IPS-20b (cell line): ENCODE measurements at regions not wholly inside any gene's neighbourhood (a gene's known extent, or its start where the extent isn't known, plus 50 kb on each side); places are given as distances from the start of the nearest gene placed in this dataset.
"Not testable (repeated sequence)": the region's sequence is repeated elsewhere in the genome, so short reads cannot be mapped to it uniquely, and the experiment has no call there.

Source experiments
- H3K27ac ChIP-seq: one replicate; pipeline ENCODE4 v1.5.1; 2013; ENCODE audit warnings: low read length
- H3K27me3 ChIP-seq: 2 replicates; pipeline ENCODE4 v1.6.1; 2013; ENCODE audit warnings: mild to moderate bottlenecking, low read length, inconsistent platforms; ENCODE audit not compliant: insufficient read depth
- H3K36me3 ChIP-seq: 2 replicates; pipeline ENCODE4 v1.6.1; 2013; ENCODE audit warnings: low read depth, mild to moderate bottlenecking, inconsistent platforms, low read length, moderate library complexity; ENCODE audit not compliant: insufficient read depth
- H3K4me1 ChIP-seq: 2 replicates; pipeline ENCODE4 v1.6.1; 2013; ENCODE audit warnings: mild to moderate bottlenecking, control low read depth, inconsistent platforms, low read length, moderate library complexity; ENCODE audit not compliant: insufficient read depth
- H3K4me3 ChIP-seq: 2 replicates; pipeline ENCODE4 v1.5.1; 2013; ENCODE audit warnings: mild to moderate bottlenecking, low read length, inconsistent platforms
- H3K9ac ChIP-seq: 2 replicates; pipeline ENCODE4 v1.6.1; 2013; ENCODE audit warnings: low read depth, mild to moderate bottlenecking, inconsistent platforms, low read length, moderate library complexity
- H3K9me3 ChIP-seq: 2 replicates; pipeline ENCODE4 v1.6.1; 2013; ENCODE audit warnings: mild to moderate bottlenecking, low read depth, low read length, inconsistent platforms; ENCODE audit not compliant: insufficient read depth

GRCh38 chr11:13137844-13138301 lies 128.8 kb downstream of the RASSF10 start:
- H3K4me1 ChIP-seq, result peaks cover 8% of the 10 kb centered on the region; the same call in 1 of the 2 replicates
- H3K27me3 ChIP-seq, result no peaks in the 10 kb centered on the region
- no peak overlapping the region for H3K27ac ChIP-seq
- no peaks in the 10 kb centered on the region for H3K36me3 ChIP-seq
- H3K9me3 ChIP-seq, result no peaks in the 10 kb centered on the region
- no peak overlapping the region for H3K9ac ChIP-seq
- H3K4me3 ChIP-seq, result no peak overlapping the region

- not testable (repeated sequence) for H3K27me3 ChIP-seq, H3K9ac ChIP-seq, H3K4me3 ChIP-seq, H3K4me1 ChIP-seq, H3K9me3 ChIP-seq, H3K27ac ChIP-seq, H3K36me3 ChIP-seq
These were observed 130.0 kb downstream of the RASSF10 start for GRCh38 chr11:13139085-13139484.

DNA sequence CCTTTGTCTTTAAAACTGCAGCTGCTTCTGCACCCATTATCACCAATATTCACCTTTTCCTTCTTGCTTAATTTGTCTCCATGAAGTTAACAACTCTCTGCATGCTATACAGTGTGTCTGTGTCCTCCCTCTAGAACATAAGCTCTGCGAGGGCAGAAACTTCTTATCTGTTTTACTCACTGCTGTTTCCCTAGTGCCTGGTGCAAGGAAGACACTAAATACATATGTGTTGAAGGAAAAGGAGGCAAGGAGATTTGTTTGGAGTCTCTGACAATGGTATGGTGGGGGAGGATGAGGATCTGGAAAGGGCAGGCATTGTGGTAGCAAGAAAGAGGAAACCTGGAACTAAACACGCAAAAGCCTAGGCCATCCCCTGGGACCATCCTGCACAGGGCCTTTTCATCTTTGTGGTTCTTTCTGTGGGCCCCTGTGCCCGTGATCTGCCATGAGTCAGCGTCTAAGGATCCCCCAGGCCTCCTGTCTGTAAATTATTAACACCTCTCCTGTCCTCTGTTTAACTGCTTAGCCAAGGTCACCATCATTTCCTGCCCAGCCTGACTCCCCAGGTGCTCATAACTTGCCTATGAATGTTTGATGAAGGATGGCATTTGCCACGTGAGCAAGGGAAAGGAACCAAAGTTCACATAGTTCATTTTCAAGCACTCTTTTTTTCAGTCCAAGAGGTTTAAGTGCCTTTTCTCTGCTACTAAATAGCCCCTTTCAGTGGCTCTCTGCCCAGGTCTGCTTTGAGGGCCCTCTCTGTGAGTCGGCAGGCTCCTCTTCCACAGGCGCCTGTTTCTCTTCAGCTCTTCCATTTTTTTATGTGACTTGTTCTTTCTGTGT lies 131.1 kb downstream of the RASSF10 start:
- H3K9ac ChIP-seq, result no peak overlapping the region
- H3K27ac ChIP-seq, result no peak overlapping the region
- no peaks in the 10 kb centered on the region for H3K36me3 ChIP-seq
- H3K27me3 ChIP-seq, result no peaks in the 10 kb centered on the region
- H3K4me1 ChIP-seq, result peaks cover 8% of the 10 kb centered on the region; the same call in 1 of the 2 replicates
- no peak overlapping the region for H3K4me3 ChIP-seq
- H3K9me3 ChIP-seq, result no peaks in the 10 kb centered on the region

DNA sequence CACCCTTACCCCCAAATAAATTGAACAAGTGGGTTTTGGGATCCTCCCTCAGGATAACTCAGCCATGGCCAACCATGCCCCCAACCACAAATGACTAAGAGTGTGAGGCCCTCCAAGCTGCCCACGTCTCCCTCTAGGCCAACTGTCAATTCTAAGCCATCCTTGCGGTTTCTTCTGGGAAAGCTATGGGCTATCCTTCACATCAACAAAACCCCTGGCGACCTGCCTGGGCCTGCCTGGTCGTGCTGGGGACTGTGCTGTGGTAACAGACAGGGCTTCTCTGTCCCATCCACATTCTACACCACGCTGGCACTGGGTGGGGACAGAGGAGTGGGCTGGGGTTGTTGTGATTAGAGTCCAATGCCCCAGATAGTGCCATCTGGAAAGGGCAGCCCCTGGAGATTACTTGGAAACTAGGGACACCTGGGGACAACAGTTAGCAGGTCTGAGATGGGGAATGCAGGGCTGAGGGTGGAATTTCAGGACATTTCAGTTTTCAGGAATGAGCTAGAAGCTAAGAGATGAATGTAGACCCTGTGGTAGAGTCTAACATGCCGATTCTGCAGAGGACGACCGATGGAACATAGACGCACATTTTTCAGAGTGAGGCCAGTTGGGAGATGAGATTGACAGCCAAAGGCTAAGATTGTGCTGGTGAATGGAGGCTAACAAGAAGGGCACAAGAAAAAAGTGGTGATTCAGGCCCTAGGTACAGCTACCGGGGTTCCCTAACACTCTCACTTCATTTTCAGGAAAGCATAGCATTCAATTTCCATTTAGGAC lies 131.9 kb downstream of the RASSF10 start:
- Histone ChIP-seq H3K27me3 (no peaks in the 10 kb centered on the region), H3K9me3 (no peaks in the 10 kb centered on the region), H3K4me3 (no peak overlapping the region), H3K27ac (no peak overlapping the region), H3K4me1 (peaks cover under 1% of the 10 kb centered on the region; the same call in 1 of the 2 replicates), H3K36me3 (no peaks in the 10 kb centered on the region), H3K9ac (no peak overlapping the region)

DNA sequence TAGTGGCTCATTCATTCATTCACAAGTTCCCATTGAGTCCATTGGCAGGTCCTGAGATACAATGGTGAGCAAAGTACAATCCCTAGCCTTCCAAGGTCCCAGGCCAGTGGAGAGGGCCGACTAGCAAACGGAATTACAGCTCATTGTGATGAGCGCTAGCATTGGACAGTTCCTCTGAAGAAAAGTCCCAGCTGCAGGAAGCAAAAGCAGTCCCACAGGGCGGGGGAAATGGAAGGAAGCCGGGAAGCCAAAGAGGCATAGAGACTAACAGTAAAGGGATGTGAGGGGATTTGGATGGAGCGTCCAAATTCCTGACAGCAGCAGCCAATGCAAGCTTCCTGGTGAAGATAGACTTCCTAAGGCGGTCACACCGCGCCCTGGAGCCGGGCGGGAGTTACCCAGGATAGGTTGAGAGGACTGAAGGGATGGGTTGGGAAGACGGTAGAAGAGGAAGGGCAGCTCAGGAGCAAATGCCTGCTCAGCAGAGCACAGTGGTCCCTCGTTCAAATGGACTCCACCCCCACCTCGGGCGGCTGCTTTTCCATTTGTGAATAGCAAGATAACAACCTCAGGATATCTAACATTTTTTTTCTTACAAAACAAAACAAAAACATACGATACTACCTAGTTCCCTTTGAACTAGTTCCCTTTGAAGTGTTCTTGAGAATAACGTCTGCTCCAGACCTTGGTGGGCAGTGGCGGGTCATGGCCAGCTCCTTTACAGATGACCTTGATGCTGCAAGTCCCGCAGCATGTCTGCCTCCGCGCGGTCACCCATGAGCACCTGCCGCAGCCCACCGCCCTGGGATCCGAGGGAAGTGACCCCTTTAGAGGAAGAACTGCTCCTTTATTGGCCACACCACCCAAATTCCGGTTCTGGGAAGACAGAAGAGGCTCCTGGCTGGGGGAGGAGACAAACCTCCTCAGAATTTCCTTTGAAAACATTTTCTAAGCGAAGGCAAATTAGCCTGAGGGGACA lies 132.9 kb downstream of the RASSF10 start:
- Histone ChIP-seq H3K4me1 (no peaks in the 10 kb centered on the region), H3K9me3 (no peaks in the 10 kb centered on the region), H3K27ac (no peak overlapping the region), H3K9ac (no peak overlapping the region), H3K36me3 (no peaks in the 10 kb centered on the region), H3K4me3 (no peak overlapping the region), H3K27me3 (no peaks in the 10 kb centered on the region)

DNA sequence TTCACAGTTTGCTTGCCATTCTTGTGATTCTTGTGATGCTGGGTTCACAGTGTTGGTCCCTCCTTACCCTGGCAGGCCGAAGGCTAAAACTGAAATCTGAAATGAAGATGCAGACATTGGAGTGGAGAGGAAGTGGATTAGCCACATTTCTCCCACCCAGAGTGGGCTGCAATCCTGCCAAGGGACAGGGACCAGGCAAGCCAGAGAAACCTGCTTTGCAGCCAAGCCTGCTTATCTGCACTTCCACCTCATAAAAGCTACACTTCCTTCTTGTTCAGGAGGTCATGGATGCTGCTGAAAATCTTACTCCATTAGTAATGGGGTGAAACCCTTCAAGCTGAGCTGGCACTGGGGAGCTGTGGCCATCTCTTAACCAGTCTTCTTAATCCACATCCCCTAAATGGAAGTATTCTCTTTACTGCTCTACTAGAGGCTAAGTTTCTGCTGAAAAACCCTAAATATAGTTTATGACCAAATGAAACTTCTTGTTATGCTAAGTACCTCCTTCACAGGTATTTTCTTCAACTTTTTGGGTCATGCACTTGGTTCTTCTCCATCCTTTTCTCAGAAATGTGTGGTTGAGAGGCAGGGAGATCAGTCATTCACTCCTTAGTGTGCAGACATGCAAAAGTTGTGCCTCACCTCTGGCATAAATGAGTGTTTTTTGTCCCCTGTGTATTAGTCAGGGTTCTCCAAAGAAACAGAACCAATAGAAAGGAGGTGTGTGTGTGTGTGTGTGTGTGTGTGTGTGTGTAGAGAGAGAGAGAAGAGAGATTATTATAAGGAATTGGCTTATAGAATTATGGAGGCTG lies 133.9 kb upstream of the BMAL1 start:
- H3K9ac ChIP-seq, result no peak overlapping the region
- H3K4me3 ChIP-seq, result no peak overlapping the region
- H3K9me3 ChIP-seq, result no peaks in the 10 kb centered on the region
- no peaks in the 10 kb centered on the region for H3K27me3 ChIP-seq
- H3K27ac ChIP-seq, result no peak overlapping the region
- no peaks in the 10 kb centered on the region for H3K36me3 ChIP-seq
- H3K4me1 ChIP-seq, result no peaks in the 10 kb centered on the region

- H3K4me3 ChIP-seq, result no peak overlapping the region
- no peaks in the 10 kb centered on the region for H3K9me3 ChIP-seq
- no peak overlapping the region for H3K27ac ChIP-seq
- H3K4me1 ChIP-seq, result no peaks in the 10 kb centered on the region
- no peak overlapping the region for H3K9ac ChIP-seq
- H3K36me3 ChIP-seq, result no peaks in the 10 kb centered on the region
- H3K27me3 ChIP-seq, result no peaks in the 10 kb centered on the region
These were observed 132.1 kb upstream of the BMAL1 start for GRCh38 chr11:13145461-13145860.

- Histone ChIP-seq H3K4me1 (no peaks in the 10 kb centered on the region), H3K36me3 (no peaks in the 10 kb centered on the region), H3K9me3 (peaks cover under 1% of the 10 kb centered on the region; the same call in 1 of the 2 replicates), H3K9ac (no peak overlapping the region), H3K27me3 (no peaks in the 10 kb centered on the region), H3K27ac (no peak overlapping the region), H3K4me3 (no peak overlapping the region)
These were observed 127.6 kb upstream of the BMAL1 start for GRCh38 chr11:13149991-13150390.

DNA sequence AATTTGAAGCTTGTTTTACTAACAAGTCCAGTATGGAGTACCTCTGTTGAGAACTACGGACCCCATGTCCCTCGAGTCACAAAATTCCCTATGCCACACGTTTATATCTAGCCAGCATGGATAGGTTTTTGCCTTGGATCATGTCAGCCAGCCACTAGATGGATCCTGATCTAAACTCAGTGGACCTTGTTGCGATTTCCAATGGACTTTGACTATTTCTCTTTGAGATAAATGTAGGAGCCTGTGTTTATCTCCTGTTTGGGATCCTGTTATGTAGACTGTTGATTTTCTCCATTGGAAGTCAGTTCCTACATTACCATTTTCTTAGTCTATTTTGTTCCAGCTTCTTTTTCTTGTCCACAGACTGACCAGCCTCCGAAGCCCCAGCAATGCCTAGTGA lies 127.1 kb upstream of the BMAL1 start:
- Histone ChIP-seq H3K9ac (no peak overlapping the region), H3K36me3 (no peaks in the 10 kb centered on the region), H3K9me3 (peaks cover 3% of the 10 kb centered on the region; the same call in 1 of the 2 replicates), H3K27ac (no peak overlapping the region), H3K4me3 (no peak overlapping the region), H3K4me1 (no peaks in the 10 kb centered on the region), H3K27me3 (no peaks in the 10 kb centered on the region)

DNA sequence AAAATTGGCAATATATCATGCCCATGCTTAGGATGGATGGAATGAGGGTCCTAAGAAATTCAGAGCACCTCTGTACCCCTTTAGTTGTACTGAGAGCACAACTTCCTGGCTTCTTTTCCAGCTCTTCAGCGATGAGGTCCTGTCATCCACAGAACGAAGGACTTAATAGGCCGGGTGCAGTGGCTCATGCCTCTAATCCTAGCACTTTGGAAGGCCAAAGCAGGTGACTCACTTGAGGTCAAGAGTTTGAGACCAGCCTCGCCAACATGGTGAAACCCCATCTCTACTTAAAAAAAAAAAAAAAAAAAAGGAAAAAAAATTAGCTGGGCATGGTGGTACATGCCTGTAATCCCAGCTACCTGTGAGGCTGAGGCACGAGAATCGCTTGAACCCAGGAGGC lies 125.3 kb upstream of the BMAL1 start:
- Histone ChIP-seq H3K27ac (no peak overlapping the region), H3K9me3 (peaks cover 3% of the 10 kb centered on the region; the same call in 1 of the 2 replicates), H3K4me1 (no peaks in the 10 kb centered on the region), H3K36me3 (no peaks in the 10 kb centered on the region), H3K9ac (no peak overlapping the region), H3K27me3 (no peaks in the 10 kb centered on the region), H3K4me3 (no peak overlapping the region)
